Neural cell (in vitro differentiated cells): ENCODE measurements at regions not wholly inside any gene's neighbourhood (a gene's known extent, or its start where the extent isn't known, plus 50 kb on each side); places are given as distances from the start of the nearest gene placed in this dataset.

Experiments used
- H2AFZ ChIP-seq: fragments of 200-600, 300-800 bp; sonication (generic), shearing (Covaris generic); 2 replicates; pipeline ENCODE4 v1.6.0; 2014; ENCODE audit warnings: low read depth, mild to moderate bottlenecking, antibody characterized with exemption, low read length, moderate library complexity
- H3F3A ChIP-seq: fragments of 200-600 bp; shearing (Covaris generic); 2 replicates; pipeline ENCODE4 v1.6.1; 2016; ENCODE audit warnings: mild to moderate bottlenecking, moderate library complexity, mixed read lengths, antibody characterized with exemption, low read length; ENCODE audit not compliant: insufficient read depth, poor library complexity, severe bottlenecking
- H3K27ac ChIP-seq: fragments of 200-600, 300-800 bp; sonication (generic), shearing (Covaris generic); 2 replicates; pipeline ENCODE4 v1.5.1; 2014; ENCODE audit warnings: mild to moderate bottlenecking, low read length, moderate library complexity
- H3K27me3 ChIP-seq: fragments of 300-800, 200-600 bp; sonication (generic), shearing (Covaris generic); 2 replicates; pipeline ENCODE4 v1.6.0; 2014; ENCODE audit warnings: mild to moderate bottlenecking, low read depth, low read length, moderate library complexity; ENCODE audit not compliant: insufficient read depth
- H3K36me3 ChIP-seq: fragments of 300-800, 200-600 bp; sonication (generic), shearing (Covaris generic); 2 replicates; pipeline ENCODE4 v1.5.1; 2014; ENCODE audit warnings: mild to moderate bottlenecking, antibody characterized with exemption, low read length, moderate library complexity; ENCODE audit not compliant: insufficient read depth
- H3K4me2 ChIP-seq: fragments of 300-800, 200-600 bp; sonication (generic), shearing (Covaris generic); 2 replicates; pipeline ENCODE4 v1.6.0; 2014; ENCODE audit warnings: mild to moderate bottlenecking, low read length
- H3K4me3 ChIP-seq: fragments of 300-800, 200-600 bp; sonication (generic), shearing (Covaris generic); 2 replicates; pipeline ENCODE4 v1.5.1; 2014; ENCODE audit warnings: mild to moderate bottlenecking, low read length, moderate library complexity
- H3K79me2 ChIP-seq: fragments of 200-600 bp; shearing (Covaris generic); replicated peaks from 2 replicates; pipeline ENCODE4 v1.6.0; 2014; ENCODE audit warnings: mild to moderate bottlenecking, low read length, moderate library complexity; ENCODE audit not compliant: insufficient read depth
- H3K9ac ChIP-seq: fragments of 300-800, 200-600 bp; sonication (generic), shearing (Covaris generic); 2 replicates; pipeline ENCODE4 v1.6.1; 2016; ENCODE audit warnings: mild to moderate bottlenecking, low read length, mixed read lengths
- H3K9me2 ChIP-seq: fragments of 200-600 bp; shearing (Covaris generic); 2 replicates; pipeline ENCODE4 v1.6.1; 2016; ENCODE audit warnings: mild to moderate bottlenecking, low read length, mixed read lengths; ENCODE audit not compliant: insufficient read depth
- H3K9me3 ChIP-seq: fragments of 200-600, 300-800 bp; sonication (generic), shearing (Covaris generic); 2 replicates; pipeline ENCODE4 v1.6.1; 2016; ENCODE audit warnings: mild to moderate bottlenecking, mixed run types, low read length, moderate library complexity, mixed read lengths
- H4K20me1 ChIP-seq: fragments of 200-600 bp; shearing (Covaris generic); 2 replicates; pipeline ENCODE4 v1.6.1; 2016; ENCODE audit warnings: mild to moderate bottlenecking, mixed run types; ENCODE audit not compliant: insufficient read depth
- CTCF ChIP-seq: fragments of 450-650 bp; IDR thresholded peaks from 2 replicates; pipeline ENCODE4 v1.5.1; 2014; ENCODE audit warnings: antibody characterized with exemption, mild to moderate bottlenecking, moderate library complexity; ENCODE audit not compliant: poor library complexity, severe bottlenecking
- EP300 ChIP-seq: fragments of 450-650 bp; conservative IDR thresholded peaks from 2 replicates; pipeline ENCODE4 v1.6.1; 2014; ENCODE audit warnings: antibody characterized with exemption, mild to moderate bottlenecking, moderate library complexity; ENCODE audit not compliant: poor library complexity, severe bottlenecking
- EZH2 ChIP-seq: fragments of 200-600, 300-800 bp; shearing (Covaris generic), sonication (generic); IDR thresholded peaks from 2 replicates; pipeline ENCODE4 v1.6.1; 2014; ENCODE audit warnings: antibody characterized with exemption, low read length, borderline replicate concordance, mild to moderate bottlenecking; ENCODE audit not compliant: insufficient read depth, poor library complexity, severe bottlenecking
- RAD21 ChIP-seq: fragments of 450-650 bp; conservative IDR thresholded peaks from 2 replicates; pipeline ENCODE4 v1.6.1; 2014; ENCODE audit warnings: antibody characterized with exemption, mild to moderate bottlenecking, moderate library complexity
- REST ChIP-seq: IDR thresholded peaks from 2 replicates; pipeline ENCODE4 v1.6.1; 2012; ENCODE audit warnings: borderline replicate concordance
- TAF1 ChIP-seq: IDR thresholded peaks from 2 replicates; pipeline ENCODE4 v1.6.1; 2012; ENCODE audit warnings: low read depth

GRCh38 chr9:30058463-30058862 is 2326.0 kb upstream of the ACO1 start:
- no peaks in the 10 kb centered on the region for H3K27me3 ChIP-seq
- TF ChIP-seq EZH2 (no peak), TAF1 (no peak), CTCF (no peak), EP300 (no peak)
- no peak overlapping the region for H3K27ac ChIP-seq
- no peaks in the 10 kb centered on the region for H3K9me2 ChIP-seq
- no peaks in the 10 kb centered on the region for H3K9me3 ChIP-seq
- no peaks in the 10 kb centered on the region for H4K20me1 ChIP-seq
- no peaks in the 10 kb centered on the region for H3K36me3 ChIP-seq
- H3K4me2 ChIP-seq: no peak overlapping the region
- no peak overlapping the region for H2AFZ ChIP-seq
- no peaks in the 10 kb centered on the region for H3K79me2 ChIP-seq
- H3F3A ChIP-seq: no peaks in the 10 kb centered on the region
- no peak overlapping the region for H3K4me3 ChIP-seq
- no peak overlapping the region for H3K9ac ChIP-seq

GRCh38 chr9:30060976-30061375 is 2323.5 kb upstream of the ACO1 start:
- no peak overlapping the region for H3K4me3 ChIP-seq
- TF ChIP-seq REST (no peak), CTCF (no peak), EP300 (no peak), EZH2 (no peak), RAD21 (no peak), TAF1 (no peak)
- H3K9ac ChIP-seq: no peak overlapping the region

More at GRCh38 chr9:30060976-30061375, 2323.5 kb upstream of the ACO1 start:
- Histone ChIP-seq H2AFZ (no peak overlapping the region), H3K36me3 (no peaks in the 10 kb centered on the region), H3K27me3 (no peaks in the 10 kb centered on the region), H4K20me1 (no peaks in the 10 kb centered on the region), H3K9me2 (no peaks in the 10 kb centered on the region), H3K27ac (no peak overlapping the region), H3K79me2 (no peaks in the 10 kb centered on the region), H3K9me3 (no peaks in the 10 kb centered on the region), H3F3A (no peaks in the 10 kb centered on the region), H3K4me2 (no peak overlapping the region)
